Ishikawa (cell line): ENCODE measurements at regions not wholly inside any gene's neighbourhood (a gene's known extent, or its start where the extent isn't known, plus 50 kb on each side); places are given as distances from the start of the nearest gene placed in this dataset.

Source experiments
- EP300 ChIP-seq: IDR thresholded peaks from 2 replicates; pipeline ENCODE4 v1.6.1; 2012; ENCODE audit warnings: borderline replicate concordance
- FOXM1 ChIP-seq: IDR thresholded peaks from 2 replicates; pipeline ENCODE4 v1.6.1; 2012; ENCODE audit warnings: low read depth, borderline replicate concordance
- RAD21 ChIP-seq: IDR thresholded peaks from 2 replicates; pipeline ENCODE4 v1.6.1; 2012; ENCODE audit warnings: low read depth
- REST ChIP-seq: IDR thresholded peaks from 2 replicates; pipeline ENCODE4 v1.6.1; 2012; ENCODE audit warnings: low read depth, mild to moderate bottlenecking
- TAF1 ChIP-seq: IDR thresholded peaks from 2 replicates; pipeline ENCODE4 v1.6.1; 2012; ENCODE audit warnings: low read depth, mild to moderate bottlenecking
- YY1 ChIP-seq: IDR thresholded peaks from 2 replicates; pipeline ENCODE4 v1.6.1; 2012; ENCODE audit warnings: low read depth
- ZBTB7A ChIP-seq: IDR thresholded peaks from 2 replicates; pipeline ENCODE4 v1.6.1; 2012; ENCODE audit warnings: low read depth

- TF ChIP-seq FOXM1, result no peak
- no peak for TF ChIP-seq RAD21
- no peak for TF ChIP-seq ZBTB7A
- no peak for TF ChIP-seq REST
- TF ChIP-seq YY1, result no peak
- TF ChIP-seq EP300, result no peak
- no peak for TF ChIP-seq TAF1
These were observed 587.8 kb upstream of the MKI67 start for GRCh38 chr10:128713874-128714570.
